ENCODE measurements at regions not wholly inside any gene's neighbourhood (a gene's known extent, or its start where the extent isn't known, plus 50 kb on each side); places are given as distances from the start of the nearest gene placed in this dataset.

DNA sequence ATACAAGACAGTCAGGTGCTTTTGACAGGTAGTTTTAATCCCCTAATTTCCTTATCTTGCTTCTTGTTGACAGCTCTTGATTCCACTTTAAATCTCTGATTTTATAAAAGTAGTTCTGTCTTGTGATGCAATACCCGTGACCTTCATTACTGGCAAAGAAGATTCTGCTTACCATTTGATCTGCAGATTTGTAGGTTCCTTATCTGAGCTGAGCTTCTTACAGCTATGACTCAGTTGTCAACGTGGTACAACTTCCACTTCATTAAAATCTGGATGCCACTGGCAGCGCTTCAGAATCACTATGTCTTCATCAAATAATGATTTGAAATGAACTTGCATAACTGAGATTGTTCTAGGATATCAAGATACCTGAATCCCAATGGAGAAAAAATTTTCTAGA is 543.6 kb upstream of the B3GALT2 start:
- TF ChIP-seq ZC3H10 (CRISPR knock-in tag; IDR thresholded peaks at IDR 0.05): peak; percentile 34; the same call in 1 of the 2 replicates
- TF ChIP-seq ZNF70 (CRISPR knock-in tag; IDR thresholded peaks at IDR 0.05): no peak

DNA sequence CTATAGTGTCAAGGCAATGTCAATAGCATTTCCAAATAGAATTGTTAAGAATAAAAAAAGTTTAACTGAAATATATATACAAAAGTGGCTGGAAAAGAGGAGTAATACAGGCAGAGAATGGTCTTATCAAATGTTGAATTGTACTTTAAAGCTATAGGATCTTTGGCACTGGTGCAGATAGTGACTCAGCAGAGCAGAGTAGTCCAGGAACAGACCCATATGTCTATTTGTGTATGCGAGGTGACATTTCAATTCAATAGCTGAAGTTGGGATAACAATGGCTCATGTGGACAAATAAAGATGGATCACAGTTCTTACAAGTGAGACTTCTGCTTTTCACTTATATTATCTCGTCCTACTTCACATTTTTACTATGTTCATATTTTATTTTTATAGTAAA is 543.0 kb upstream of the B3GALT2 start:
- no peak for TF ChIP-seq ZNF565 (CRISPR knock-in tag; conservative IDR thresholded peaks at IDR 0.05; ENCODE audit: low read depth)
- no peak for TF ChIP-seq ARNTL (CRISPR knock-in tag; IDR thresholded peaks at IDR 0.05; ENCODE audit: borderline replicate concordance, low read depth)
- no peak for TF ChIP-seq BACH2 (CRISPR knock-in tag; IDR thresholded peaks at IDR 0.05; ENCODE audit: borderline replicate concordance)
- TF ChIP-seq TCF4 (CRISPR knock-in tag; IDR thresholded peaks at IDR 0.05; ENCODE audit: borderline replicate concordance): no peak
- TF ChIP-seq GLIS3 (CRISPR knock-in tag; IDR thresholded peaks at IDR 0.05): no peak
- TF ChIP-seq ZNF70 (CRISPR knock-in tag; IDR thresholded peaks at IDR 0.05): no peak
- TF ChIP-seq ZC3H10 (CRISPR knock-in tag; IDR thresholded peaks at IDR 0.05): no peak
- no peak for TF ChIP-seq ESRRG (CRISPR knock-in tag; IDR thresholded peaks at IDR 0.05)
- TF ChIP-seq CSDC2 (CRISPR knock-in tag; IDR thresholded peaks at IDR 0.05): no peak
- no peak for TF ChIP-seq SNAI2 (CRISPR knock-in tag; IDR thresholded peaks at IDR 0.05)
- ATAC-seq: peak; percentile 83

More for the DNA sequence above, 543.6 kb upstream of the B3GALT2 start:
- ATAC-seq: peak; percentile 74

DNA sequence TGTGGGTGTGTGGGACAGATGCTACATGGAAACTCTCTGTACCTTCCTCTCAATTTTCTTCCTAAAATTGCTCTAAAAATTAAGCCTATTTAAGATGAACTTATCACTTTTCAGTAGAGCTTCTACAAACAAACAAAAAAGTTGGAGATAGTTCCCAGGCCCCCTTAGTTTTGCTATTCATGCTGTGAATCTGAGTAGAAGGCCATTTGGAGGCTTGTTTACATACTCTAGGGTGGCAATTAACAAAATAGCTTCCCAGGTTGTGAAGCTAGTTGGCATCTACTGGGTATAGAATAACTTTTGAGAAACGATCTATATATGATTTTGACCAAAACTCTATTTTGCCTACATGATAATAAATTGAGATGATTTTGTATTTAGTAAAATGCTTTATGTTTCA is 541.4 kb upstream of the B3GALT2 start:
- TF ChIP-seq RARB (CRISPR knock-in tag; IDR thresholded peaks at IDR 0.05): no peak
- TF ChIP-seq ZNF565 (CRISPR knock-in tag; conservative IDR thresholded peaks at IDR 0.05; ENCODE audit: low read depth): no peak
- no peak for TF ChIP-seq TOX (CRISPR knock-in tag; IDR thresholded peaks at IDR 0.05; ENCODE audit: borderline replicate concordance)
- TF ChIP-seq ZC3H10 (CRISPR knock-in tag; IDR thresholded peaks at IDR 0.05): no peak
- TF ChIP-seq, protein P1, sequence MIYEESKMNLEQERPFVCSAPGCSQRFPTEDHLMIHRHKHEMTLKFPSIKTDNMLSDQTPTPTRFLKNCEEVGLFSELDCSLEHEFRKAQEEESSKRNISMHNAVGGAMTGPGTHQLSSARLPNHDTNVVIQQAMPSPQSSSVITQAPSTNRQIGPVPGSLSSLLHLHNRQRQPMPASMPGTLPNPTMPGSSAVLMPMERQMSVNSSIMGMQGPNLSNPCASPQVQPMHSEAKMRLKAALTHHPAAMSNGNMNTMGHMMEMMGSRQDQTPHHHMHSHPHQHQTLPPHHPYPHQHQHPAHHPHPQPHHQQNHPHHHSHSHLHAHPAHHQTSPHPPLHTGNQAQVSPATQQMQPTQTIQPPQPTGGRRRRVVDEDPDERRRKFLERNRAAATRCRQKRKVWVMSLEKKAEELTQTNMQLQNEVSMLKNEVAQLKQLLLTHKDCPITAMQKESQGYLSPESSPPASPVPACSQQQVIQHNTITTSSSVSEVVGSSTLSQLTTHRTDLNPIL (CRISPR knock-in tag; IDR thresholded peaks at IDR 0.05; ENCODE audit: low read depth): no peak
- no peak for TF ChIP-seq ESRRG (CRISPR knock-in tag; IDR thresholded peaks at IDR 0.05)
- no peak for TF ChIP-seq BACH2 (CRISPR knock-in tag; IDR thresholded peaks at IDR 0.05; ENCODE audit: borderline replicate concordance)
- TF ChIP-seq ZFP3 (CRISPR knock-in tag; IDR thresholded peaks at IDR 0.05): no peak
- TF ChIP-seq SNAI2 (CRISPR knock-in tag; IDR thresholded peaks at IDR 0.05): no peak
- TF ChIP-seq ZNF70 (CRISPR knock-in tag; IDR thresholded peaks at IDR 0.05): no peak
- TF ChIP-seq ARNTL (CRISPR knock-in tag; IDR thresholded peaks at IDR 0.05; ENCODE audit: borderline replicate concordance, low read depth): no peak
- no peak for TF ChIP-seq ZFP30 (CRISPR knock-in tag; IDR thresholded peaks at IDR 0.05)
- TF ChIP-seq CSDC2 (CRISPR knock-in tag; IDR thresholded peaks at IDR 0.05): no peak
- no peak for TF ChIP-seq OSR1 (CRISPR knock-in tag; IDR thresholded peaks at IDR 0.05)
- no peak for ATAC-seq

DNA sequence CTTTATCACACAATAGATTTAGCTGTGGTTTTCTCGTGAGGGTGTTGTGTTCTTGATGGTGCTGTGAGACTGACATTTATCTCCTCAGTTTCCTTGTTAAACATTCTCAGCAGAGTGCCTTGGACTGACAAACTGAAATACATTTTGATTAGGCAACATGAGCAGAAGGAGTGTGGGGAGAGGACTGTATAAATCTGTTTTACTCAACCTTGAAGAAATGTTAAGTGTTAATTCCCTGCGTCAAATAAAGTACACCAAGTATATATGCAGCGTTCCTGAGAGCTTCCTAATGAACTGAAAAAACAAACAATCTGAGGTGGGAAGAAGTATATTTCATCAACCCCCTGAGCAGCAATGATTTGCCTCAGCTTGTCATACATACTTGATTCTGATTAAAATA is 540.3 kb upstream of the B3GALT2 start:
- ATAC-seq: no peak
- no peak for TF ChIP-seq ESRRG (CRISPR knock-in tag; IDR thresholded peaks at IDR 0.05)
- TF ChIP-seq, protein P2, sequence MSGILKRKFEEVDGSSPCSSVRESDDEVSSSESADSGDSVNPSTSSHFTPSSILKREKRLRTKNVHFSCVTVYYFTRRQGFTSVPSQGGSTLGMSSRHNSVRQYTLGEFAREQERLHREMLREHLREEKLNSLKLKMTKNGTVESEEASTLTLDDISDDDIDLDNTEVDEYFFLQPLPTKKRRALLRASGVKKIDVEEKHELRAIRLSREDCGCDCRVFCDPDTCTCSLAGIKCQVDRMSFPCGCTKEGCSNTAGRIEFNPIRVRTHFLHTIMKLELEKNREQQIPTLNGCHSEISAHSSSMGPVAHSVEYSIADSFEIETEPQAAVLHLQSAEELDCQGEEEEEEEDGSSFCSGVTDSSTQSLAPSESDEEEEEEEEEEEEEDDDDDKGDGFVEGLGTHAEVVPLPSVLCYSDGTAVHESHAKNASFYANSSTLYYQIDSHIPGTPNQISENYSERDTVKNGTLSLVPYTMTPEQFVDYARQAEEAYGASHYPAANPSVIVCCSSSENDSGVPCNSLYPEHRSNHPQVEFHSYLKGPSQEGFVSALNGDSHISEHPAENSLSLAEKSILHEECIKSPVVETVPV (CRISPR knock-in tag; IDR thresholded peaks at IDR 0.05): no peak
- TF ChIP-seq ZFP30 (CRISPR knock-in tag; IDR thresholded peaks at IDR 0.05): no peak
- TF ChIP-seq ISL1 (CRISPR knock-in tag; IDR thresholded peaks at IDR 0.05): no peak
- TF ChIP-seq, protein P3, sequence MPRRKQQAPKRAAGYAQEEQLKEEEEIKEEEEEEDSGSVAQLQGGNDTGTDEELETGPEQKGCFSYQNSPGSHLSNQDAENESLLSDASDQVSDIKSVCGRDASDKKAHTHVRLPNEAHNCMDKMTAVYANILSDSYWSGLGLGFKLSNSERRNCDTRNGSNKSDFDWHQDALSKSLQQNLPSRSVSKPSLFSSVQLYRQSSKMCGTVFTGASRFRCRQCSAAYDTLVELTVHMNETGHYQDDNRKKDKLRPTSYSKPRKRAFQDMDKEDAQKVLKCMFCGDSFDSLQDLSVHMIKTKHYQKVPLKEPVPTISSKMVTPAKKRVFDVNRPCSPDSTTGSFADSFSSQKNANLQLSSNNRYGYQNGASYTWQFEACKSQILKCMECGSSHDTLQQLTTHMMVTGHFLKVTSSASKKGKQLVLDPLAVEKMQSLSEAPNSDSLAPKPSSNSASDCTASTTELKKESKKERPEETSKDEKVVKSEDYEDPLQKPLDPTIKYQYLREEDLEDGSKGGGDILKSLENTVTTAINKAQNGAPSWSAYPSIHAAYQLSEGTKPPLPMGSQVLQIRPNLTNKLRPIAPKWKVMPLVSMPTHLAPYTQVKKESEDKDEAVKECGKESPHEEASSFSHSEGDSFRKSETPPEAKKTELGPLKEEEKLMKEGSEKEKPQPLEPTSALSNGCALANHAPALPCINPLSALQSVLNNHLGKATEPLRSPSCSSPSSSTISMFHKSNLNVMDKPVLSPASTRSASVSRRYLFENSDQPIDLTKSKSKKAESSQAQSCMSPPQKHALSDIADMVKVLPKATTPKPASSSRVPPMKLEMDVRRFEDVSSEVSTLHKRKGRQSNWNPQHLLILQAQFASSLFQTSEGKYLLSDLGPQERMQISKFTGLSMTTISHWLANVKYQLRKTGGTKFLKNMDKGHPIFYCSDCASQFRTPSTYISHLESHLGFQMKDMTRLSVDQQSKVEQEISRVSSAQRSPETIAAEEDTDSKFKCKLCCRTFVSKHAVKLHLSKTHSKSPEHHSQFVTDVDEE (CRISPR knock-in tag; IDR thresholded peaks at IDR 0.05): no peak
- TF ChIP-seq, protein P4, sequence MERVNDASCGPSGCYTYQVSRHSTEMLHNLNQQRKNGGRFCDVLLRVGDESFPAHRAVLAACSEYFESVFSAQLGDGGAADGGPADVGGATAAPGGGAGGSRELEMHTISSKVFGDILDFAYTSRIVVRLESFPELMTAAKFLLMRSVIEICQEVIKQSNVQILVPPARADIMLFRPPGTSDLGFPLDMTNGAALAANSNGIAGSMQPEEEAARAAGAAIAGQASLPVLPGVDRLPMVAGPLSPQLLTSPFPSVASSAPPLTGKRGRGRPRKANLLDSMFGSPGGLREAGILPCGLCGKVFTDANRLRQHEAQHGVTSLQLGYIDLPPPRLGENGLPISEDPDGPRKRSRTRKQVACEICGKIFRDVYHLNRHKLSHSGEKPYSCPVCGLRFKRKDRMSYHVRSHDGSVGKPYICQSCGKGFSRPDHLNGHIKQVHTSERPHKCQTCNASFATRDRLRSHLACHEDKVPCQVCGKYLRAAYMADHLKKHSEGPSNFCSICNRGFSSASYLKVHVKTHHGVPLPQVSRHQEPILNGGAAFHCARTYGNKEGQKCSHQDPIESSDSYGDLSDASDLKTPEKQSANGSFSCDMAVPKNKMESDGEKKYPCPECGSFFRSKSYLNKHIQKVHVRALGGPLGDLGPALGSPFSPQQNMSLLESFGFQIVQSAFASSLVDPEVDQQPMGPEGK (CRISPR knock-in tag; IDR thresholded peaks at IDR 0.05; ENCODE audit: borderline replicate concordance): no peak
- TF ChIP-seq GLIS3 (CRISPR knock-in tag; IDR thresholded peaks at IDR 0.05): no peak
- no peak for TF ChIP-seq SNAI2 (CRISPR knock-in tag; IDR thresholded peaks at IDR 0.05)
- TF ChIP-seq ZC3H10 (CRISPR knock-in tag; IDR thresholded peaks at IDR 0.05): no peak
